DMS79 (cell line): ENCODE measurements at regions not wholly inside any gene's neighbourhood (a gene's known extent, or its start where the extent isn't known, plus 50 kb on each side); places are given as distances from the start of the nearest gene placed in this dataset.

Experiments used
- DNase-seq: peaks from one replicate; lab custom pipeline; 2025; lab: John Stamatoyannopoulos, UW

DNA sequence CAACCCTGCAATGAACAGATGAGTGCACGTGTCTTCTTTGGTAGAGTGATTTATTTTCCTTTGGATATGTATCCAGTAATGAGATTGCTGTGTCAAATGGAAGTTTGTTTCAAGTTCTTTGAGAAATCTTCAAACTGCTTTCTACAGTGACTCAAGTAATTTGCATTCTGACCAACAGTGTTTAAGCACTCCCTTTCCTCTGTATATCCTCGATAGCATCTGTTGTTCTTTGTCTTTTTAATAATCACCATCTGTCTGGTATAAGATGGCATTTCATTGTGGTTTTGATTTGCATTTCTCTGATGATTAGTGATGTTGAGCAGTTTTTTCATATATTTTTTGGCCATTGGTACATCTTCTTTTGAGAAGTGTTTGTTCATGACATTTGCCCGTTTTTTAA is 1608.3 kb upstream of the ZEB2 start:
- no peak for DNase-seq

DNA sequence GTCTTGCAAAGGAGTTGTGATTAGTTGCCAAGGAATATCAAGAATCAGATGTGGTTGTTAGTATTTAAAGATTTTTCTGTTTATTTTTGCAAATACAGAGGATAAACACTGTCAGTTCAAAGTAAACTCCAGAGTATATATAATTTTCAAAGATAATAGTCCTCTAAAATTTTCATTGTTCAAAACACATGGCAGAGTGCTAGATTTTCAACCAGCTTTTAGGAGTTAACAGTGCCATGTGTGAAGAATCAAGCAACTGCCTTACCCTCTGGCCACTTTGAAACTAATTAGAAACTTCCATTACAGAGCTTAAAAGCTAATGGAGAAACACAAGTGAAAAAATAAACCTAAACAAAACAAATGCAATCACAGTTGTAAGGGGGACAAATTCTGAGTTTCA is 1605.6 kb upstream of the ZEB2 start:
- DNase-seq = no peak

DNA sequence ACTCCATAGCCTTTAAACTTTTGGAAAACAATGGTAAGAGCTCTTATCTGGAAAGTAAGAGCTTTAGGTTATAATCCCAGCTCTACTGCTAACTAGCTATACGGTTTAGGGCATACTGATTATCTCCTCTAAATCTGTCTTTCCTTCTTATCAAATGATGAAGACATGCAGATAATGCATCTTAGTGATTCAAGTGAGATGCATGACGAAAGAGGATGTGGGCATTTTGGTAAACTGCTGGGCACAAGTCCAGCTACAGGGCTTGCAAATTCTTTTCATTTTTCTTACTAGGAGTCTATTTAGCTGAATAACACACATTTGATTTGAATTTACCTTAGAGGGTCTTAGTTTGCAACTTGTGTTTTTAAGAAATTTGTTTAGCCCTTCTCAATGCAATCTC is 1604.8 kb upstream of the ZEB2 start:
- DNase-seq = no peak

DNA sequence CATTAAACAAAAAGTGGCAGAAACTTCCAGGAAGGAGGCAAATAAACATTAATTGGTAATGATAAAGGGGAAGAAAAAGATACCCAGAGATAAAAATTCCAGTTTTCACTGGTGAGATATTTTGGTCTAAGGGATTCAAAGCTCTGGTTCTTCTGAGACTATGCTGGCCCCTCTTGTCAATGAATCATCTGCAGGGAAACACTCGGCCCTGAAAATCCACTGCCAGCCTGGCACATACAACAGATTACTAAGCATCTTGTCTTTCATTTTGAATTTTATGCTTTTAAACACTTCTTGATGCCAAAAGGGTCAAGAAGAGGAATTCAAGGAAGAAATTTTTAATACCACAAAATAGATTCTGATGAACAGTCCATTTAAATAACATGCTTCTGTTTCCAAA is 1603.8 kb upstream of the ZEB2 start:
- no peak for DNase-seq

DNA sequence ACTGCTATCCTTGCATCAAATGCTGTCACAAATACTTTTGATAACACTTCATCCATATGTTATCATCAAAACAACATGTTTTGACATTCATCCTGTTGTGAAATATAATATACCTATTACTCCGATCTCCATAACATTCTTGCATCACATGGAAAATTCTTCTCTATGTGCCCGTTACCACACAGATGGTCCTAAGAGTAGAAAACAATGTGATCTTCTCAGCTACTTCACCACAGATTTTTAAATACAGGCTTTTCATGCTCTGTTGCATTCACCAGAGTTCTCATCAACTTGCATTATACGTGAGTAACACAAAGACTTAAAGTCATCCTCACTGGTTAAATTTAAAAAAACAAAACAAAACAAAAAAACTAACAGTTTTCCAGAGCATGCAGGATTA is 1603.3 kb upstream of the ZEB2 start:
- no peak for DNase-seq

DNA sequence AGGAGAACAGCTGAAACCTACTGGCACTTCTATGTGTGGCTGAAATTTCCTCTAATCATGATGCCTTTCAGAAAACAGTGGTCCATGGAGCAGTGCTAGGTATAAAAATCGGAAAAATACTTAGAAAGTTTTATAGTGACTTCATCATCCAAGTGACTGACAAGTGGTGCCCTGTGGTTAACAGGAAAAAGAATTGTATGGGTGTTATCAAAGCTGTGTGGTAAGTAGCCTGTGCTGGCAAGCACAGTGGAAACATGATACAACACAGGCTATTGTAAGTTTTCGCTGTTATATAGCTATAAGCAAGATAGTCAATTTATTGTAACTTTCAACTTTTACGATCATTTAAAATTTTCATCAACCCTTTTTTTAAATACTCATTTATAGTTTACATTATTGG is 1599.7 kb upstream of the ZEB2 start:
- DNase-seq = no peak

DNA sequence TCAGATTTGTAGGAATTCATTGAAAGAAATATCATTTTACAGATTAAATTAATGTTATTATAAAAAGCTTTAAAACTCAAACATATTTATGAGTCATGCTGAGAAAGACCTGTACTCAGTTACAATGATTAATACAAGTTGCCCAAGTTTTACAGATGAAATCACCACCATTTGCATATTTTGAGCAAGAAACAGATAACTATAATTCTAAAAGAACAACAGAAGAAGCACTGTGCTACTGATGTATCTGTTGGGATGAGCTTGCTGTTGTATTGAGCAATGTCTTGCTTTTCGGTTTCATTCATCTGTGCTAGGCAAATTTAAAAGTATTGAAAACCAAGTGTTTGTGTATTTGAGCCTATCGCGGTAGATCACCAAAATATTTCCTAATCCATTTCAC is 1589.1 kb upstream of the ZEB2 start:
- DNase-seq = no peak

DNA sequence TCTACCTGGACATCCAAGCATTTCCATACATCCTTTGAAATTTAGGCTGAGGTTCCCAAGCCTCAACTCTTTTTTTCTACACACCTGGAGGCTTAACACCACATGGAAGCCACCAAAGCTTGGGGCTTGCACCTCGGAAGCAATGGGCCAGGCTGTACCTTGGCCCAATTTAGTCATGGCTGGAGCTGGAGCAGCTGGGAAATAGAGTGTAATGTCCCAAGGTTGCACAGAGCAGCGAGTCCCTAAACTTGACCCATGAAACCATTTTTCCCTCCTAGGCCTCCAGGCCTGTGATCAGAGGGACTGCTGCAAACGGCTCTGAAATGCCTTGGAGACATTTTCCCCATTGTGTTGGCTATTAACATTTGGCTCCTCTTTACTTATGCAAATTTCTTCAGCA is 1574.3 kb upstream of the ZEB2 start:
- DNase-seq = no peak

DNA sequence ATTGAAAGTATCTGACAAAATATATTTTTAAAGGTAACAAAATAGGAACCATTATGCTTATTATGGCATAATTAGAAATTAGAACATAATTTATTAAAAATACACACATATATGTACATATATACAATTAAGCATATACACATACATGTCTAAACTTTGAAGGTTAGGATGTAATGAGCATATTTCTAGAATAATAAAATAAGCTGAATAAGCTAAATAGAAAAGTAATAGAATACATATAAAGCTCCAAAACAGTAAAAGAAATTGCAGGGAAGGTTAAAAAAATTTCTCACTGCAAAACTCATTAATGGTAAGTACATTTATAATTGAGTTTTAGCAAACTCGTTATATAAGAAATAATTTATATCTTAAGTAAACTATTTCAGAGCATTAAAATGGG is 1561.5 kb upstream of the ZEB2 start:
- DNase-seq = no peak

DNA sequence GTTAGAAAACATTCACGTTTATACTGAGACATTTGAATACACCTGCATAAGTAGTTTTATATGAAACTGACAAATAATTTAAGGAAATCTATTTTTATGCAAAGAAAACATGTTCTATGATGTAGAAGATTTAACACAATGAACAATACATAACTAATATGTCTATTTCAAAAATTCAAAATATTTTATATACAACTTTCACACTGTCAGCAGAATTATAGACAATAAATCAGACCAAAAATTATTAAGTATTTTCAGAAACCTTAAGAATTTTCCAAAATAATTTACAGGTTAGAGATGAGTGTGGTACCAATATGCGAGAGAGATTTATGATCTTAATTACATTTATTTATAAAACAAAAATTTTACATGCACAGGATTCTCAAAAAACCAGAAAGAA is 1561.0 kb upstream of the ZEB2 start:
- no peak for DNase-seq

DNA sequence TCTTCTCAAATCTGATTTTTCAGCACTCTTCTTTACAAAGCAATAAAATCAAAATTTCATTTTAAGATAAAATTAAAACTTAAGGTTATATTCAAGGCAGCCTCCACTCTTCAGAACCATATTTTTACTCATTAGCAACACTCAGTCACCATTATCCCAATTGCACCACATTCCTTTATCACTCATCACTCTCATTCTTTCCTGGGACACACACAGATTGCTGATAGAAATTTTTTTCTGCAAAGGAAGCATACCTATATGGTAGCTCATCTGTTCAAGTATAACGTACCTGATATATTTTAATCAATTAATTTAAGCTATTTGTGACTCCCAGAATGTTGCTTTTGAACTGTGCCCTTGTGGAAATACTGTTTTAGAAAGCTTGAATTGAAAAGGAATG is 1559.3 kb upstream of the ZEB2 start:
- DNase-seq = no peak

DNA sequence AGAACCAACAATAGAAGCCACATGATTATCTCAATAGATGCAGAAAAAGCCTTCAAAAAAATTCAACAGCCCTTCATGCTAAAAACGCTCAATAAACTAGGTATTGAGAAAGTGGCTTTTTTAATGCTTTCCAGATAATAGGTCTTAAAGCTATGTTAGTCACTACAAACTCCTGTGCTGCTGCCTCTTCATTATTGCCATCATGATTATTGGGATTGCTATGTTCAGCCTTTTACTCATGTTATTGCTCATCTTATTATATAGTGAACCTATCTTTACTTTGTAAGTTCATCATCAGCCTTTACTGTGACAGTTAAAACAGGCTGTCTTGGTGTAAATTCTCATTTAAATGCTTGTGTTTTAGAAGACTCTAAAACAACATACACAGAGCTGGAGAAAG is 1557.2 kb upstream of the ZEB2 start:
- DNase-seq = no peak

DNA sequence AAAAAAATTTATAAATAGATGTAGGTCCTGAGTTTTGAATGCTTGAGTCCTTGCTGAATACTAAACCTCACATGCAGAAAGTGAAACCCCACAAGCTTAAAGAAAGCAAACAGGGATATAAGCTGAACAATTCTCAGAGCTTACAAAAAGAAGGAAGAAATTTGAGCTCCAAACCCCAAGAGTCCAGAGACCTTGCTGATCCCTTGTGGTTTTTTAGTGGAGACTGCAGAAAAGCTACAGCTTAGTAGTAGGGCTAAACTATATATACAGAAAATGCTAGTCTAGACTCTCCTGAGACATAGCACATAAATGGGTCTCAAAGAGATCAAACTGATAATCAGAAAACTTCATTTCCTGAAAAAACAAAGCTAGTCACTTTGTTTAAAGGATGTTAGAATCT is 1548.1 kb upstream of the ZEB2 start:
- no peak for DNase-seq

DNA sequence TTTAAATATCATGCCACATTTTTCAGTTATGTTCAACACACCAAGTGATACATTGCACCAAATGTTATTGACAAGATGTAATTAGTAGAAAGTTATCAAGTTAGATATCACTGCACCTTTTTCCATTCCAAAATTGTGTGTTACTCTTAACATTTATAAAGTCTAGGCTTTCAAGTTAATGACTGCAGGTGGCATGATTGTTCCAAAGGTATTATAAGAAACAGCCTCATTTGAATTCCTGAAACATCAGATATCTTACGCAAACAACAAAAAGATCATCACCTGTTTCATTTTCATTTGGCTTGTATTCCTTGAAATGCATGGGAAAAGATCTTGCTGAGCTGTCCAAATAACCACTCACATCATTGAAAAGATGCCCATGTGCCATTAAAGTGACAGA is 1528.2 kb upstream of the ZEB2 start:
- no peak for DNase-seq

DNA sequence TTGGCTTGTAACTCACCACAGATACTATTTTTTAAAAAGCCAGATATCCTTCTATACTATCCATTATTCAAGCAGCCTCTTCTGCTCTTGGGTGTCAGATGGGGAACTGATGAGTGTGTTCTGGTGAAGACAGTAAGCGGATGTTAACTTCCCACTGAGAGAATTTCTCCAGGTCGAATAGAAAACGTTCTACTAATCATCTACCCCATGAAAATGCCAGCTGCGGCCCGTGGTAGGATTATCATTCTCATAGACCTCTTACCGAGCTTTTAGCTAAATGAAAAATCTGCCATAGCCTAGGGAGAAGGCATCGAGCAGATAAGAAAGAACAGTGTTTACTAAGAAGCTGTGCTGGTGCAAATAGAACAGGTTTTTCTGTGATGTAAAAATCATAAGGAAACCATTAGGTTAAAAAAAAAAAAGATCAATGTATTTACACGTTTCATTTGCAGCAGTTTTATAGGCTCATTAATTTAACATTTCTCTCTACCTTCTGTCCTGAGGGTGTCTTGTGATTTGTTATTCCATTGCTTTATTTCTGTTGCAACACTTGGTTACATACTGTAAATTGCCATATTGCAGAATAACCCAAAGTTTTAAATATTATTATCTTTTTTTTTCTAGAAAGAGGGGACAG is 1521.5 kb upstream of the ZEB2 start:
- DNase-seq = no peak

DNA sequence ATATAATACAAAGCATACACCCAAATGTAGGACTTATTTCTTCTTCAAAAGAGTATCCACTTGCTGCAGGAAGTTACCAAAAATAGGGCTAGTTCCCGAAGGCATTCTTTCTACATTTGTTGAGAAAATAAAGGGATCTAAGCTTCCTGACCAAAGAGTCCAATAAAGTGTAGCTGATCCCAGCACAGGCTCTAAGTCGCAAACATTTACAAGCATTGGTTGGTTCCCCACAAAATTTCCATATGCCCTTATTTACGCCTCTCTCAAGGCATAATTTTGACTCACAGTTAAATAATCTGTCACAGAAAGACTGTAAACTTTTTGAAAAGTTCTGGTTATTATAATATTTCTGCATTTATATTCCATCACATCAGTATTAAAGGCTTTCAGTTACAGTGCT is 1520.1 kb upstream of the ZEB2 start:
- no peak for DNase-seq

DNA sequence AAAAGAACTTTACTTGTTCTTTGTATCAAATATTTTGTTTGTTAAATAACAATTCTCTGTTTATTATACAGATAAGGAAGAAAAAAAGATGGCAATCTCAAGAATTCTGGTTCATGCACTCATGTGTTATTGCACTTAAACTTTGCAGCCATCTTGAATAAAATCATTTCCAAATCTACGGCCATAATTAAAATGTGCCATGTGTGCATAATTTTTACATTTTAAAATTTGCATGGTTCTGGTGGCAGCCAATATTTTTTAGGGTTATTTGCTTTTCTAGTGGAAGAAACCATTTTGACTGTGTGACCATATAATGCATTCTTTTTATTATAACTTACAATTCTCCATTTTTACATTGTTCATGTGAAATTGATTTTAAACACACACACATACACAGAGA is 1518.1 kb upstream of the ZEB2 start:
- no peak for DNase-seq

DNA sequence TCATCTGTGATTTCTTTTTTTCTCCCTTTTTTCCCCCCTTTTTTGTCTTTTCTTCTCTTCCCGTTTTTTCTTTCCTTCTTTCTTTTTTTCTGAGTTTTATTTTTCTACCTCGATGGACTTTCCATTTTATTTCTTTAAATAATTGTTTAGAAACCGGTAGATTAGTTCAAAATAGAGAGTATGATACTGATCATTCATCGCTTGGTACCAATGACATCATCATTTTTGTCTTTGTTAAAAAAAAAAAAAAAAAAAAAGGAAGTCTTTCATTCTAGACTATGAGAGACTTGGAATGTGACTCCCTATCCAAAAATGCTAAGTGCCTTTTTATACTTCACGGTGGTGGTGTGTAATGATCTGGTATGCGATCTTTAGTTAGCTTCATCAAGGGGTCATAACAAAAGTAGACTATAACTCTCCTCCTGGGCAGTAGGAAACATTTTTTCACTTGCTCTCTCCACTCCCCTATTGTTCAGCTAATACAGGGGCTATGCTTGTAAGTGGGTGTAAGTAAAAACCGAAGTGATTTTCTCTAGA is 1517.5 kb upstream of the ZEB2 start:
- no peak for DNase-seq

DNA sequence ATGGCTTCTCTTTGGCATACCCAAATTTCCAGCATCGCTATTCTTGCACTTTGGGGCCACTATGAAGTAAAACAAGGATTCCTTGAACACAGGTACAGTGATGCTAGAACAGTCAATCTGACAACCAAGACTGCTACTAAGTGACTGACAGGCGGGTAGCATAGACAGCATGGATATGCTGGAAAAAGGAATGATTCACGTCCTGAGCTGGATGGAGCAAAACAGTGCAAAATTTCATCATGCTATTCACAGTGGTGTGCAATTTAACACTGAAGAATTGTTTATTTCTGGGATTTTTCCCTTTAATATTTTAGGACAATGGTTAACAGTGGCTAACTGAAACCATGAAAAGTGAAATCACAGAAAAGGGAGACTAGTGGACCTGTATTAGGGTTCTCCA is 1511.2 kb upstream of the ZEB2 start:
- DNase-seq = no peak

DNA sequence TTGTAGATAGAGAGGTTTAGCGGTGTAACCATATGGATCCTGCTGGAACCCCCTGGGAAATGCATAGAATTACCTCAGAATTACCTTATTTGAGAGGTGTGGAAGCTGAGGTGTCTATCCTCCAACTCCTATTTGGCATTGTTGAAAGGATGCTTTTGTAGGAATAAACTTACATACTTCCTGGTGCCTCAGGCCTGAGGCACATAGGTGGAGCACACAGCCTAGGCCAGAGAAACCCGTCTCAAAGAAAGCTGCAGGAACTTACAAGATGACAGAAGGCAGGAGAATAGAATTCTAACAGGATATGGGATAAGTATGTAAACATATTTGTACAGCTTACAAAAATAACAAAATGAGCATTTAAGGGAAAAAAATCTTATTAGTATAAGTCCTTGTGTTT is 1507.2 kb upstream of the ZEB2 start:
- no peak for DNase-seq

DNA sequence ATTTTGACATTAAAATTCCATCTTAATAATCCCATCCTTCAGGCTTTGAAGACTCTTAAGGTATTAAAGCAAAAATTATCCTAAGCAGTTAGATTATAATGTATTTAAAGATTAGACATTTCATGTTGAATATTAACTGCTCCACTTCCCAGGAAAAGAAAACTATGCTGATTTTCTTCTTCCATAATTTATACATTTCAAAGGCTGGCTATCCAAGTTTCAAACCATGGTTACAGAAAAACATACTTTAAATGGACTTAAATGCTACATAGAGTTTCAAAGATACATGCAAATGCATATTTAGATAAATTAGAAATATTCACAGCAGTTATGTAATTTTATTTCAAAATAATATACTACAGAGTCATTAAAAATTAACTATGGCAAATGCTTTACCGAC is 1505.6 kb upstream of the ZEB2 start:
- DNase-seq = no peak

DNA sequence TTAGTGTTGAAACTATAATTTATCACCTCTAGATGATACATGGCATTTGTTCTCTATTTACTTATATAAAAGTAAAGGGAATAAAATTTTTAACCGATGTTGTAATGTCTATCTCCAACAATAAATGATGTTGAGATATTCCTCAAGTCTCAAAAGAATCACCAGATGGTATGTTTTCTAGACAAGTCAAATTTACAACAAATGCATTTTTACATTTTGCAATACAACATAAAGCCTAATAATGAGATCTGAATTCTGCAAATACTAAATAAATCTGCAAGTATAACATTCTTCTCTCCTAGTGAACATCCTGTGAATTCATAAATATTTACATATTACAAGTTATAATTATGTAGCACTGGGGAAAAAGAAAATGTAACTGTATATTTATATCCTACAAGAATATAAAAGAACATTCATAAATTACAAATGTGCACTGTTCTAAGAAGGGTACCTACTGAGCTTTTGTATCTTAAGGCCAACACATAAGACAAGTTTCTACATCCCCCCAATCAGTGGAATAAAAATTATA is 1504.4 kb upstream of the ZEB2 start:
- no peak for DNase-seq

DNA sequence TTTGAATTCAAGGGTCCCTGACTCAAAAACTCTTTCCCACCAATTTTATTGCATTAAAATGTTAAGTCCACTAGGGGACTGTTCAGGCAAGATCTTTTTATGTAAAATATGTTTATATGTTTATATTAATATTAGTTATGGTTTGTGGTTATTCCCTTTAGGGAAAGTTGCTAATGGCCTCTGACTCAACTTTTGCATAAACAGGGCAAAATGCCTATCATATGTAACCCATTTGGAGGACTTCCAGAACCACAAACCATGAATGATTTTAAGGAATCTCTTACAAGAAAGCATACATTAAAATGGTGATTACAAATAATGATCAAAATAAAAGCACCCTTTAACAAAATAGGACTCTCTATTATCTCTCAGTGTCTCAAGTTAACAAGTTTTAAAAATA is 1484.5 kb upstream of the ZEB2 start:
- no peak for DNase-seq

DNA sequence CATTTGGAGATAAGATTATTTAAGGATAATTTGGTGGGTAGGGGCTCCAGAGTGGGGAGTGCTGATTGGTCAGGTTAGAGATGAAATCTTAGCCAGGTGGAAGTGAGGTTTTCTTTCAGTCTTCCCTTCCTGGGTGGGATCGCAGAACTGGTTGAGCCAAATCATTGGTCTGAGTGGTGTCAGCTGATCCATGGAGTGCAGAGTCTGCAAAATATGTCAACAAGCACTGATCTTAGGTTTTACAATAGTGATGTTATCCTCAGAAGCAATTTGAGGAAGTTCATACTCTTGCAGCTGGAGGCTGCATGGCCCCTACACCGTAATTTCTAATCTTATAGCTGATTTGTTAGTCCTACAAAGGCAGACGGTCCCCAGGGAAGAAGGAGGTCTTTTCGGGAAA is 1483.4 kb upstream of the ZEB2 start:
- DNase-seq = no peak
